Type B pancreatic cell (in vitro differentiated cells): ENCODE measurements at regions not wholly inside any gene's neighbourhood (a gene's known extent, or its start where the extent isn't known, plus 50 kb on each side); places are given as distances from the start of the nearest gene placed in this dataset.

ENCODE experiments used
- DNase-seq: peaks from one replicate; pipeline ENCODE4 v3.0.0; 2021; ENCODE audit warnings: mixed read lengths; ENCODE audit not compliant: unreplicated experiment; ENCODE audit errors: extremely low spot score
- H3K27ac Mint-ChIP-seq: 2 replicates; pipeline ENCODE4 v1.8.0; 2021; ENCODE audit warnings: mild to moderate bottlenecking, mixed read lengths
- H3K27me3 Mint-ChIP-seq: 2 replicates; pipeline ENCODE4 v1.8.0; 2021; ENCODE audit warnings: mixed read lengths
- H3K36me3 Mint-ChIP-seq: 2 replicates; pipeline ENCODE4 v1.8.0; 2021; ENCODE audit warnings: mixed read lengths
- H3K4me1 Mint-ChIP-seq: one replicate; pipeline ENCODE4 v1.8.0; 2021; ENCODE audit warnings: mixed read lengths; ENCODE audit not compliant: unreplicated experiment
- H3K4me3 Mint-ChIP-seq: 2 replicates; pipeline ENCODE4 v1.8.0; 2021; ENCODE audit warnings: mild to moderate bottlenecking, mixed read lengths
- H3K9me3 Mint-ChIP-seq: 2 replicates; pipeline ENCODE4 v1.8.0; 2021; ENCODE audit warnings: mixed read lengths
- CTCF ChIP-seq: fragments of 200-600 bp; sonication (generic); conservative IDR thresholded peaks from 2 replicates; pipeline ENCODE4 v1.5.0; 2021; ENCODE audit warnings: antibody characterized with exemption, mild to moderate bottlenecking

- no peaks in the 10 kb centered on the region for H3K9me3 Mint-ChIP-seq
- H3K27me3 Mint-ChIP-seq, result no peaks in the 10 kb centered on the region
- no peak for TF ChIP-seq CTCF
- H3K4me3 Mint-ChIP-seq, result no peak overlapping the region
- peaks cover 6% of the 10 kb centered on the region for H3K4me1 Mint-ChIP-seq
- no peak overlapping the region for H3K27ac Mint-ChIP-seq
- H3K36me3 Mint-ChIP-seq, result no peaks in the 10 kb centered on the region
- DNase-seq, result no peak
Observed at GRCh38 chr13:71039440-71039839, 827.6 kb downstream of the DACH1 start.

GRCh38 chr13:71034018-71034417, 833.0 kb downstream of the DACH1 start:
- TF ChIP-seq CTCF, result no peak
- DNase-seq, result no peak
- H3K9me3 Mint-ChIP-seq, result peaks cover 4% of the 10 kb centered on the region
- H3K4me3 Mint-ChIP-seq, result no peak overlapping the region
- no peaks in the 10 kb centered on the region for H3K27me3 Mint-ChIP-seq
- H3K36me3 Mint-ChIP-seq, result no peaks in the 10 kb centered on the region
- no peak overlapping the region for H3K27ac Mint-ChIP-seq
- H3K4me1 Mint-ChIP-seq, result peaks cover 11% of the 10 kb centered on the region

GRCh38 chr13:71033026-71033425, 834.0 kb downstream of the DACH1 start:
- no peak for DNase-seq
- no peaks in the 10 kb centered on the region for H3K36me3 Mint-ChIP-seq
- no peaks in the 10 kb centered on the region for H3K27me3 Mint-ChIP-seq
- TF ChIP-seq CTCF, result no peak
- H3K27ac Mint-ChIP-seq, result no peak overlapping the region
- peaks cover 11% of the 10 kb centered on the region for H3K4me1 Mint-ChIP-seq
- H3K4me3 Mint-ChIP-seq, result no peak overlapping the region
- peaks cover 8% of the 10 kb centered on the region for H3K9me3 Mint-ChIP-seq

- peaks cover 5% of the 10 kb centered on the region for H3K36me3 Mint-ChIP-seq
- TF ChIP-seq CTCF, result no peak
- peak overlapping the region; percentile 21 for H3K4me3 Mint-ChIP-seq
- peak overlapping the region; percentile 14 for H3K27ac Mint-ChIP-seq
- peaks cover 26% of the 10 kb centered on the region for H3K9me3 Mint-ChIP-seq
- H3K4me1 Mint-ChIP-seq, result peaks cover 11% of the 10 kb centered on the region
- no peak for DNase-seq
- no peaks in the 10 kb centered on the region for H3K27me3 Mint-ChIP-seq
Observed at GRCh38 chr13:71030784-71031183, 836.2 kb downstream of the DACH1 start.

- Mint-ChIP-seq H3K9me3 (peaks cover 26% of the 10 kb centered on the region), H3K4me1 (peaks cover 11% of the 10 kb centered on the region), H3K36me3 (peaks cover 5% of the 10 kb centered on the region), H3K4me3 (no peak overlapping the region), H3K27me3 (no peaks in the 10 kb centered on the region), H3K27ac (no peak overlapping the region)
- TF ChIP-seq CTCF, result no peak
- DNase-seq, result no peak
Observed at GRCh38 chr13:71028884-71029283, 838.1 kb downstream of the DACH1 start.

- peaks cover 12% of the 10 kb centered on the region for H3K9me3 Mint-ChIP-seq
- H3K27ac Mint-ChIP-seq, result no peak overlapping the region
- no peak for TF ChIP-seq CTCF
- peaks cover 12% of the 10 kb centered on the region for H3K4me1 Mint-ChIP-seq
- no peak overlapping the region for H3K4me3 Mint-ChIP-seq
- H3K27me3 Mint-ChIP-seq, result no peaks in the 10 kb centered on the region
- peaks cover 3% of the 10 kb centered on the region for H3K36me3 Mint-ChIP-seq
- no peak for DNase-seq
Observed at GRCh38 chr13:71021825-71022422, 845.1 kb downstream of the DACH1 start.
